ENCODE measurements at regions not wholly inside any gene's neighbourhood (a gene's known extent, or its start where the extent isn't known, plus 50 kb on each side); places are given as distances from the start of the nearest gene placed in this dataset.
"Not testable (repeated sequence)": the region's sequence is repeated elsewhere in the genome, so short reads cannot be mapped to it uniquely, and the experiment has no call there.

GRCh38 chrX:118295818-118296217 lies 50.1 kb upstream of the WDR44 start:
- H3K27me3 ChIP-seq (ENCODE audit: insufficient read depth, poor library complexity, severe bottlenecking); H3K4me3 ChIP-seq (replicated peaks; ENCODE audit: insufficient read depth, low read length); DNase-seq (ENCODE audit: low read depth in 1 of 2, low spot score in 1 of 2); H3K27ac ChIP-seq (replicated peaks): not testable (repeated sequence)
